HG03045 (cell line): ENCODE measurements at regions not wholly inside any gene's neighbourhood (a gene's known extent, or its start where the extent isn't known, plus 50 kb on each side); places are given as distances from the start of the nearest gene placed in this dataset.

Experiments used
- ATAC-seq: cut with Tn5 transposase; IDR thresholded peaks from one replicate; pipeline ENCODE4 v1.9.1; 2021; ENCODE audit warnings: mild to moderate bottlenecking, moderate library complexity; ENCODE audit not compliant: unreplicated experiment

GRCh38 chr9:90102292-90102901 is 497.6 kb downstream of the GADD45G start:
- peak; percentile 86 for ATAC-seq

- ATAC-seq, result no peak
Measured at GRCh38 chr9:90103771-90104170, 499.0 kb downstream of the GADD45G start.

GRCh38 chr9:90105773-90106172 is 501.0 kb downstream of the GADD45G start:
- no peak for ATAC-seq

GRCh38 chr9:90107040-90107725 is 502.4 kb downstream of the GADD45G start:
- ATAC-seq, result no peak

- no peak for ATAC-seq
Measured at GRCh38 chr9:90107726-90108655, 503.2 kb downstream of the GADD45G start.

DNA sequence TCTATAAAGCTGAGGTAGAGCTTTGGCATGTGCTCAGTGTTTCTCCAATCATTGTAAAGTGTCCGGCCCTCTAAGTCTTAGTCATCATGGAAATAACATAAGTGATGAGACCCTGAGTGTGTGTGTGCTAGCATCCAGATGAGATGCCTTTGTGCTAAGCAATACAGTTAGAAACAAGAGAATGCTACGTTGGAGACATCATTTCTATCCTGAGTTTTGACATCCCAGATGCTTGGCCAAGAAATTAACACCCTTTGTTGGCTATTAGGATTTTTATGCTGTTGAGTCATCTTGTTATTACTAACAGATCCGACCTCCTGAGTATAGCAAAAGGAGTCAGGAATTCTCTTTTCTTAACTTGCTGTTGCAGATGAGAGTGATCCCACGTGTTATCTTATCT is 508.0 kb downstream of the GADD45G start:
- no peak for ATAC-seq

DNA sequence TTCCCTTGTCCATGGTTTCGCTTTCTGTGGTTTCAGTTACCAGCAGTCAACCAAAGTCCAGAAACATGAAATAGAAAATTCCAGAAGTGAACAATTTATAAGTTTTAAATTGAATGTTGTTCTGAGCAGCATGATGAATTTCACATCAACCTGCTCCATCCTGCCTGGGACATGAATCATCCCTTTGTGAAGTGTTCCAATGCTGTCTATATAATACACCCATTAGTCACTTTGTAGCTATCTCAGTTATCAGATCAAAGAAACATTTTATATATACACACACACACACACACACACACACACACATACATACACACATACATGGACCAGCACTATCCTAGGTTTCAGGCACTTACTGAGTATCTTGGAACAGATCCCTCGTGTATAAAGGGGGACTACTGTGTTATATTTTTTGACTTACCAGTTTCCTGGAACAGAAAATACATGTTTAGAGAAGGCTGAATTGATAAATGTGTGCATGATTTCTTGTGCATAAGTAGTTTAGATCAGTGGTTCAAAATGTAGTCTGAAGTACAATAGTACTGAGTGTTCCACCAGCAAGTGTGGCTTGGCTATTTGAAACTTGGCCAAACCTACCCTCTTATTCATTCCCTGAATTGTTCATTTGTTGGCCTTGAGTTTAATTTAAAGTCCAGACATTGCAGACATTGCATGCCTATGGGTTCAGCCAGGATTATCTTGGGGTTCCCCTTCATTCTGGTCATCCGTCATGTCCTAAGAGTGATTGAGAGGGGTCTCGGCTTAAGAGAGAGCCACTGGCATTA is 510.0 kb downstream of the GADD45G start:
- ATAC-seq, result no peak

DNA sequence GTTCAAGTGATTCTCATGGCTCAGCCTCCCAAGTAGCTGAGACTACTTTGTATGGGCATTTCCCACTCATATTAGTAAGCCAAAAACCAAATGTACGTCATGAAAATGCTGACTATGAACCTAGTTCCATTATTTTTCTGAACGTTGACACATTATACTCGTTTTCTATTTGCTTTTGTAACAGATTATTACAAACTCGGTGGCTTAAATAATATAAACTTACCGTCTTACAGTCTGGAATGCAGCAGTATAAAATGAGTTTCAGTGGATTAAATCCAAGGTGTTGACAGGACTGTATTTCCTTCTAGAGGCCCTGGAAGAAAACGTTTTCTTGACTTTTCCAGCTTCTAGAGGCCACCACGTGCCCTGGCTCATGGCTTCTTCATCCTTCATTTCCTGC is 517.0 kb downstream of the GADD45G start:
- no peak for ATAC-seq

DNA sequence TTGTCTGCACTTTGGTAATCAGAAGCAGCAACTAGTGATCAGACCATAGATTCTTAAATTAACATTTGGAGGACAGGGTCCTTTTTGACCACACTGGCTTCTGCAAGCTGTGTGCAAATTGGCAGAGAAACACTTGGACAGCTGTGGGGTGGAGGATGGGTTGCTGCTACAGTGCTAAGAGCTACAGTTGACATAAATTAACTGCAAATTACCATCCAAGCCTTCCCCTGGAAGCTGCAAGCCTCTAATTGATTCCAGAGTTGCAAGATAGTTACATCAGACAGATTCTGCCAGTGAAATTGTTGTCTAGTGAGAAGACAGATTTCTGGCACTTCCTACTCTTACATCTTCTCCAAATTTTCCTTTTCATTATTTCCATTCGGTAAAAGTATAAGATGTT is 517.7 kb downstream of the DIRAS2 start:
- ATAC-seq, result no peak

- no peak for ATAC-seq
Measured at GRCh38 chr9:90127923-90128322, 514.7 kb downstream of the DIRAS2 start.

DNA sequence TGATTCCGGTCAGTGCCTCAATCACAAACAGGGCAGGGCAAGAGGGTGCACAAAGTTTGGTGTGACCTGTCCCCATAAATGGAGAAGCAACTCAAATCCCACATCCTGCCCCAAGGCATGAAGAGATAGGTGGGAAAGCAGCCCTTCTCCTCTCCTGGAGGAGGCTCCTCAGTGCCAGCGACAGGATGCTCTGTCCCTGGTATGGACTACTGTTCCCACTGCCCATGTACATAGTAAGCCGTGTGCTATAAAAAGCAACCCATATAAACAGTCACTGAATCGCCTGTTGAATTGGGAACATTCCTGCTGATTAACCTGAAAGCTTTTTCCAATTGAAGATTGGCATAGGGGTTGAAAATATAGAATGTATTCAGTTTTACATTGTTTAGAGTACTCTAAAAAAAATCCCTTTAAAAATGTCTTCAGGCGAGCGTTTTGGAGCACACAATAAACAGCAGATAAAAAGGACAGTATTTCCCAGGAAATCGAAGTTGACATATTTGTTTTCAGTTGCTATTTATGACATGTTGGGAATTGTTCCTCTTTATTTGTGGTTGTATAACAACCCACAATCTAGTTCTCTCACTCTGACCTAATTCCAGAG is 513.9 kb downstream of the DIRAS2 start:
- no peak for ATAC-seq

DNA sequence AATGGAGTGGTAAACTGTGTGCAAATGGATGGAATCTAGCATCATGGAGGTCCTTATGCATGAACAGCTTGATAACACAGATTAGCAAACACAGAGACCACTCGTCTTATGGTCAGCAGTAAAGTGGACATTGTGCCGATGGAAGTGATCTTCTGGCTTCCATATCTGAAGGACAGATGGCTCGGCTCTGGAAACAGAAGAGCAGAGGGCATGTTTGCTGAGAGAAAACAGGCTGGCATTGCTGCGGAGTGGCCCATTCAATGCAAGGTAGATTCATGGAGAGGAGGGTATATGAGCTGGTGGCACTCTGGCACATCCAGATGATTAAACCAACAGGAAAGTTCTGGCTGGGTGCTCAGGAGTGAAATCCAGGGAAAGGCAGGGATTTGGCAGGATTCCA is 513.2 kb downstream of the DIRAS2 start:
- ATAC-seq, result no peak

- no peak for ATAC-seq
Measured at GRCh38 chr9:90131568-90131967, 511.1 kb downstream of the DIRAS2 start.

DNA sequence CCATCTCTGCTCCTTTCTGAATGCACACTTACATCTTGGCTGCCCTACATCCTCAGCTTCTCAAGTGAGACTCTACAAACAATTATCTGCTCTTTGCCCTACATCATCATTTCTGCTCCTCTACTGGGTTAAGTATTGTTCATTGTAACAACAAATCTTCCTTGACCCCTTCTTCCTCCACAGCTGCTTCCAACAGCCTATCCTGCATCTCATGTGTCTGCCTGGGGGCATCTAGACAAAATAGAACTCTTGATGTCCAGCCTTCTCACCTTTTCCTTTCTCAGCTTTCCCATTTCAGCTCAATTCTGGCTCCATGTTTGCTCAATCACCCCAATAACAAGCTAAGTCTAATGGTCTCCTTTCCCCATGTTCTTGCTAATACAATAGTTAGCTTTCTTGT is 509.8 kb downstream of the DIRAS2 start:
- ATAC-seq, result no peak

GRCh38 chr9:90137801-90138200 is 504.8 kb downstream of the DIRAS2 start:
- ATAC-seq, result no peak

- no peak for ATAC-seq
Measured at GRCh38 chr9:90140131-90140818, 502.3 kb downstream of the DIRAS2 start.

DNA sequence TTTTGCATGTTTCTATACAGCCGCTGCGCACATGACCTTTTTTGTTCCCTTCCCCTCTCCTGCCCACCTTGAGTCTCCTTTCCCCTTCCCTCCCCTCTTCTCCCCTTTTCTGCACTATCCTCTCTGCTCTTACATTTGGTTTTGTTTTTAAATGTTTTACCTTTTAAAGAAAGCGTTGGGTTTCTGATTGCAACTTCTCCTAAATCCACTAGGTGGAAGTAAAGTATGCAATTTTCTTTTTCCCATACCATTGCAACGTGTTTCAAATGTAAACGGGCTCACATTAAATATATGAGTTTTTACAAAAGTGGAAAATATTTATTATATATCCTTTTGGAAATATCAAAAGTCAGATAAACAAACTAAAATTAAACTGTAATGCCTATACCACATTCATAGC is 500.9 kb downstream of the DIRAS2 start:
- ATAC-seq, result no peak

DNA sequence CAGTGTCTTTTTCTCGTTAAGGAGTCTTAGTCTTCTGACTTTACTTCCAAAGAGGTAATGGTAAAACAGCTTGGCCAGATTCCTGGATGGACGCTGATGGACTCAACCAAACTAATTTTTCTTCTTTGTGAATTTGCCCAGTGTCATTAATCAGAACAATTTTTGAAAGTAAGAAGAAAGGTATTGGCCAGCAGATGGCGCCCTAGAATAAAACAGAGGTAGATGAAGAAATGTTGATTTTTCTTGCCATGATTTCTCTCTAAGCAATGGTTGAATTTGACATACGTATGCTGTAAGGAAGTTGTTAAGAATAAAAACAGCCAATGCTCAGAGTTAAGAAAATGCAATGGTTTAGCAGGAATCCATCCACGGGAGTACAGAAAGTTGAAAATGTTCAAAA is 500.0 kb downstream of the DIRAS2 start:
- no peak for ATAC-seq

DNA sequence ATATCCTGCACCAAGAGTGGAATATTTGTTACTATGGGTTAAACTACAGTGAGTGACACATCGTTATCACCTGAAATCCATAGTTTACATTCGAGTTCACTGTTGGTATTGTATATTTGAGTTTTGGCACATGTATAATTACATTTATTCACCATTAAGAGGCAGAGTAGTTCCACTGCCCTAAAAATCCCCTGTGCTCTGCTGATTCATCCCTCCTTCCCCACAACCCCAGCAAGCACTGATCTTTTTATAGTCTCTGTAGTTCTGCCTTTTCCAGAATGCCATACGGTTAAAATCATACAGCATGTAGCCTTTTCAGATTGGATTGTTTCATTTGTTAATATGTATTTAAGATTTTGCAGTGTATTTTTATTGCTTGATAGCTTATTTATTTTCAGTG is 495.2 kb downstream of the DIRAS2 start:
- no peak for ATAC-seq

- no peak for ATAC-seq
Measured at GRCh38 chr9:90156318-90156717, 486.3 kb downstream of the DIRAS2 start.
